Right lobe of liver (tissue), 6 donors: ENCODE measurements at regions not wholly inside any gene's neighbourhood (a gene's known extent, or its start where the extent isn't known, plus 50 kb on each side); places are given as distances from the start of the nearest gene placed in this dataset.

ENCODE experiments used
- ATAC-seq, 4 donors: fragments of 200-7000 bp; cut with Tn5 transposase; one replicate each; pipeline ENCODE4 v1.9.1; 2020; ENCODE audit warnings: mild to moderate bottlenecking in 4 of 4, moderate library complexity in 4 of 4
- DNase-seq, 3 donors: peaks; one replicate each; pipeline ENCODE4 v3.0.0-alpha.2; 2020
- H3K27ac ChIP-seq, 3 donors: fragments of 200-600 bp; one replicate each; pipeline ENCODE4 v1.8.0; 2022
- H3K27me3 ChIP-seq, 2 donors: fragments of 200-600 bp; one replicate each; pipeline ENCODE4 v1.8.0; 2022
- H3K36me3 ChIP-seq, 4 donors: fragments of 200-600 bp; sonication (generic) in 1 of 4; one replicate each; pipeline versions ENCODE4 v1.5.1 to v1.8.0; 2017 to 2022; ENCODE audit warnings: control low read depth in 1 of 4
- H3K4me1 ChIP-seq, 4 donors: fragments of 200-600 bp; sonication (generic) in 1 of 4; one replicate each; pipeline versions ENCODE4 v1.5.1 to v1.8.0; 2017 to 2022; ENCODE audit warnings: control low read depth in 1 of 4
- H3K4me3 ChIP-seq, 3 donors: fragments of 200-600 bp; one replicate each; pipeline ENCODE4 v1.8.0; 2022
- H3K9me3 ChIP-seq, 4 donors: fragments of 200-600 bp; sonication (generic) in 1 of 4; one replicate each; pipeline versions ENCODE4 v1.5.1 to v1.8.0; 2017 to 2022; ENCODE audit warnings: control low read depth in 1 of 4
- POLR2A ChIP-seq: fragments of 450-650 bp; IDR thresholded peaks from one replicate; pipeline ENCODE4 v1.6.1; 2017; ENCODE audit warnings: antibody characterized with exemption, mild to moderate bottlenecking
- WGBS: methylation state at CpG from one replicate; pipeline ENCODE4 v1.1.6; 2018; ENCODE audit warnings: low coverage, low lambda C conversion rate; ENCODE audit not compliant: insufficient coverage; ENCODE audit errors: missing lambda C conversion rate; 5-methylcytosine and 5-hydroxymethylcytosine counted together
- intact Hi-C, 2 donors: fragments of 100-400 bp; cut with DNase I; formaldehyde crosslinking; loops; one replicate each; pipeline versions ENCODE4 v1.11.2 to v1.14.1; 2022
- TF ChIP-seq, protein P1 (sequence below), 4 donors: fragments of 200-600 bp in 3 of 4; fragments of 450-650 bp in 1 of 4; IDR thresholded peaks; one replicate each; pipeline versions ENCODE4 v1.5.1 to v1.8.0; 2016 to 2022; ENCODE audit warnings: antibody characterized with exemption in 4 of 4, mild to moderate bottlenecking in 2 of 4
- donor health status: DM: no; HTN: yes; CAD: no.
- donor health status: DM: no; HTN: no; CAD: no.
- donor health status: DM: no; HTN: no; CAD: no.
- donor health status: DM: no; HTN: yes; CAD: no.
- donor health status: DM: no; HTN: yes; CAD: no.

GRCh38 chr9:90009447-90009846, 404.6 kb downstream of the GADD45G start:
- no peaks in the 10 kb centered on the region for H3K9me3 ChIP-seq
- H3K36me3 ChIP-seq, result no peaks in the 10 kb centered on the region
- TF ChIP-seq POLR2A, result no peak
- TF ChIP-seq, protein P1, sequence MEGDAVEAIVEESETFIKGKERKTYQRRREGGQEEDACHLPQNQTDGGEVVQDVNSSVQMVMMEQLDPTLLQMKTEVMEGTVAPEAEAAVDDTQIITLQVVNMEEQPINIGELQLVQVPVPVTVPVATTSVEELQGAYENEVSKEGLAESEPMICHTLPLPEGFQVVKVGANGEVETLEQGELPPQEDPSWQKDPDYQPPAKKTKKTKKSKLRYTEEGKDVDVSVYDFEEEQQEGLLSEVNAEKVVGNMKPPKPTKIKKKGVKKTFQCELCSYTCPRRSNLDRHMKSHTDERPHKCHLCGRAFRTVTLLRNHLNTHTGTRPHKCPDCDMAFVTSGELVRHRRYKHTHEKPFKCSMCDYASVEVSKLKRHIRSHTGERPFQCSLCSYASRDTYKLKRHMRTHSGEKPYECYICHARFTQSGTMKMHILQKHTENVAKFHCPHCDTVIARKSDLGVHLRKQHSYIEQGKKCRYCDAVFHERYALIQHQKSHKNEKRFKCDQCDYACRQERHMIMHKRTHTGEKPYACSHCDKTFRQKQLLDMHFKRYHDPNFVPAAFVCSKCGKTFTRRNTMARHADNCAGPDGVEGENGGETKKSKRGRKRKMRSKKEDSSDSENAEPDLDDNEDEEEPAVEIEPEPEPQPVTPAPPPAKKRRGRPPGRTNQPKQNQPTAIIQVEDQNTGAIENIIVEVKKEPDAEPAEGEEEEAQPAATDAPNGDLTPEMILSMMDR (IDR thresholded peaks at IDR 0.05), result no peak
- intact Hi-C loops, result no loop called here
- DNase-seq (no peak), ATAC-seq (peak; percentile 23 to 48 (median 39))
- H3K4me3 ChIP-seq, result no peak overlapping the region
- no CpG with 5 or more reads among the region's 4 CpGs for WGBS
- H3K27ac ChIP-seq, result no peak overlapping the region
- H3K27me3 ChIP-seq, result no peaks in the 10 kb centered on the region
- peaks cover 0 to 8% (median 0%) of the 10 kb centered on the region in 4 donors for H3K4me1 ChIP-seq

GRCh38 chr9:90010793-90011192, 406.0 kb downstream of the GADD45G start:
- H3K36me3 ChIP-seq, result no peaks in the 10 kb centered on the region
- H3K4me3 ChIP-seq, result no peak overlapping the region
- no peak for DNase-seq
- H3K9me3 ChIP-seq, result no peaks in the 10 kb centered on the region
- ATAC-seq, result no peak
- peaks cover 0 to 8% (median 0%) of the 10 kb centered on the region in 4 donors for H3K4me1 ChIP-seq
- intact Hi-C loops, result no loop called here
- H3K27ac ChIP-seq, result no peak overlapping the region
- WGBS, result 100% methylated on average over 2 of the region's 11 CpGs
- TF ChIP-seq POLR2A, result no peak
- TF ChIP-seq, protein P1 (IDR thresholded peaks at IDR 0.05), result no peak
- H3K27me3 ChIP-seq, result no peaks in the 10 kb centered on the region

- peak; percentile 56 to 83 (median 67) for ATAC-seq
Observed at GRCh38 chr9:90012949-90013348, 408.1 kb downstream of the GADD45G start.

DNA sequence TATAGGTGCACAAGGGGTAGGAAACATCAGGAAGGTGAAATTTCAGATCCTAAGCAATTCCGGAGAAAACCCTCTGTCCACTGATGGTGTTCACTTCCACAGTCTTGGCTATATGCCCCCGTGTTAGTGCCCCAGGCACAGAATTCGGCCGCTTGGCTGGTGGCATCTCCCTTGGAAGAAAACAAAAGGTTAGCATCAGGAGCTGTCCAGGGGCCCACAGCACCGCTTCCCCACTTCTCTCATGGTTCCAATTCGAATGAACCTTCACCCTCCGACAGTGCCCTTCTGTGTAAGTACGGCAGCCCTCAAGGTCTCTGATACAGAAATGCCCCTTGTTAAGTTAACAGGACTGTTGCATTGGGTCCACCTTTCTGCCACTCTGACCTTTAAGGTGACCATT, 409.0 kb downstream of the GADD45G start:
- Histone ChIP-seq H3K36me3 (no peaks in the 10 kb centered on the region), H3K4me1 (peaks cover 0 to 8% (median 0%) of the 10 kb centered on the region in 4 donors), H3K4me3 (no peak overlapping the region), H3K9me3 (no peaks in the 10 kb centered on the region), H3K27ac (no peak overlapping the region), H3K27me3 (no peaks in the 10 kb centered on the region)
- WGBS, result 81% methylated on average over 6 of the region's 8 CpGs
- intact Hi-C loops, result no loop called here
- DNase-seq (no peak), ATAC-seq (no peak)
- no peak for TF ChIP-seq POLR2A
- TF ChIP-seq, protein P1 (IDR thresholded peaks at IDR 0.05), result no peak

More at GRCh38 chr9:90012949-90013348, 408.1 kb downstream of the GADD45G start:
- H3K4me3 ChIP-seq, result no peak overlapping the region
- H3K9me3 ChIP-seq, result no peaks in the 10 kb centered on the region
- no peak for DNase-seq
- TF ChIP-seq, protein P1 (IDR thresholded peaks at IDR 0.05), result no peak
- no peak for TF ChIP-seq POLR2A
- peak overlapping the region in 1 of 3 donors; percentile 26 for H3K27ac ChIP-seq
- H3K4me1 ChIP-seq, result peaks cover 0 to 8% (median 0%) of the 10 kb centered on the region in 4 donors
- intact Hi-C loops, result no loop called here
- no peaks in the 10 kb centered on the region for H3K27me3 ChIP-seq
- no peaks in the 10 kb centered on the region for H3K36me3 ChIP-seq
- 8% methylated on average over 1 of the region's 1 CpG for WGBS

- no peaks in the 10 kb centered on the region for H3K9me3 ChIP-seq
- no peaks in the 10 kb centered on the region for H3K27me3 ChIP-seq
- no peak overlapping the region for H3K27ac ChIP-seq
- TF ChIP-seq POLR2A, result no peak
- TF ChIP-seq, protein P1 (IDR thresholded peaks at IDR 0.05), result no peak
- no peaks in the 10 kb centered on the region for H3K36me3 ChIP-seq
- no peak for DNase-seq
- H3K4me1 ChIP-seq, result peaks cover 0 to 8% (median 0%) of the 10 kb centered on the region in 4 donors
- ATAC-seq, result no peak
- no peak overlapping the region for H3K4me3 ChIP-seq
- WGBS, result 98% methylated on average over 8 of the region's 9 CpGs
- intact Hi-C loops, result no loop called here
Observed at GRCh38 chr9:90014421-90014820, 409.6 kb downstream of the GADD45G start.
